Common myeloid progenitor, CD34-positive (primary cell): ENCODE measurements at regions not wholly inside any gene's neighbourhood (a gene's known extent, or its start where the extent isn't known, plus 50 kb on each side); places are given as distances from the start of the nearest gene placed in this dataset.

Experiments
- CTCF ChIA-PET: fragments of 350-600 bp; sonication (Branson Sonifier 250); formaldehyde crosslinking; loops from one replicate; lab custom pipeline; 2021; ENCODE audit warnings: antibody characterized with exemption; lab: Charles Lee
- POLR2A ChIA-PET: fragments of 350-600 bp; sonication (Branson Sonifier 250); formaldehyde crosslinking; loops from one replicate; lab custom pipeline; 2021; ENCODE audit warnings: antibody characterized with exemption; lab: Charles Lee
- DNase-seq, 3 donors: peaks; one replicate each; pipeline versions ENCODE4 v3.0.0 to v3.0.0-alpha.2; 2013
- H3K27ac ChIP-seq, 2 experiments: 1 replicate in 1 of 2; 2 replicates in 1 of 2; pipeline ENCODE4 v1.7.0; 2013; ENCODE audit warnings: inconsistent platforms in 2 of 2, low read length in 2 of 2, mild to moderate bottlenecking in 2 of 2, low read depth in 1 of 2, moderate library complexity in 1 of 2; ENCODE audit not compliant: severe bottlenecking in 2 of 2, insufficient read depth in 1 of 2, poor library complexity in 1 of 2
- H3K27me3 ChIP-seq, 5 experiments: replicated peaks in 2 of 5; 1 replicate in 3 of 5; 2 replicates in 2 of 5; pipeline versions ENCODE4 v1.6.1 to v1.7.0; 2013; ENCODE audit warnings: low read length in 4 of 5, mild to moderate bottlenecking in 2 of 5, moderate library complexity in 2 of 5, inconsistent platforms in 1 of 5; ENCODE audit not compliant: insufficient read depth in 5 of 5, control insufficient read depth in 4 of 5
- H3K36me3 ChIP-seq, 4 experiments: 1 replicate in 2 of 4; 2 replicates in 2 of 4; pipeline versions ENCODE4 v1.6.1 to v1.7.0; 2013; ENCODE audit warnings: low read length in 3 of 4, control low read depth in 1 of 4, mild to moderate bottlenecking in 1 of 4; ENCODE audit not compliant: control insufficient read depth in 4 of 4, insufficient read depth in 4 of 4
- H3K4me1 ChIP-seq, 4 experiments: 1 replicate in 3 of 4; 2 replicates in 1 of 4; pipeline versions ENCODE4 v1.6.1 to v1.7.1; 2013; ENCODE audit warnings: low read length in 3 of 4, mild to moderate bottlenecking in 3 of 4, control low read depth in 1 of 4, inconsistent platforms in 1 of 4, moderate library complexity in 1 of 4; ENCODE audit not compliant: control insufficient read depth in 4 of 4, insufficient read depth in 4 of 4; ENCODE audit errors: control extremely low read depth in 1 of 4
- H3K4me3 ChIP-seq, 7 experiments: 1 replicate in 4 of 7; 2 replicates in 3 of 7; pipeline versions ENCODE4 v1.5.1 to v1.7.0; 2013; ENCODE audit warnings: mild to moderate bottlenecking in 7 of 7, low read length in 6 of 7, moderate library complexity in 6 of 7, inconsistent platforms in 2 of 7, low read depth in 2 of 7, control low read depth in 1 of 7; ENCODE audit not compliant: insufficient read depth in 4 of 7, control insufficient read depth in 1 of 7; ENCODE audit errors: extremely low read depth in 1 of 7
- H3K9me3 ChIP-seq, 5 experiments: 1 replicate in 4 of 5; 2 replicates in 1 of 5; pipeline versions ENCODE4 v1.6.1 to v1.7.1; 2013; ENCODE audit warnings: low read length in 4 of 5, mild to moderate bottlenecking in 2 of 5, inconsistent platforms in 1 of 5, low read depth in 1 of 5, moderate library complexity in 1 of 5; ENCODE audit not compliant: control insufficient read depth in 4 of 5, insufficient read depth in 2 of 5; ENCODE audit errors: control extremely low read depth in 1 of 5
- WGBS: methylation state at CpG from one replicate; pipeline ENCODE4 v1.1.5; 2013; ENCODE audit not compliant: insufficient coverage; 5-methylcytosine and 5-hydroxymethylcytosine counted together

DNA sequence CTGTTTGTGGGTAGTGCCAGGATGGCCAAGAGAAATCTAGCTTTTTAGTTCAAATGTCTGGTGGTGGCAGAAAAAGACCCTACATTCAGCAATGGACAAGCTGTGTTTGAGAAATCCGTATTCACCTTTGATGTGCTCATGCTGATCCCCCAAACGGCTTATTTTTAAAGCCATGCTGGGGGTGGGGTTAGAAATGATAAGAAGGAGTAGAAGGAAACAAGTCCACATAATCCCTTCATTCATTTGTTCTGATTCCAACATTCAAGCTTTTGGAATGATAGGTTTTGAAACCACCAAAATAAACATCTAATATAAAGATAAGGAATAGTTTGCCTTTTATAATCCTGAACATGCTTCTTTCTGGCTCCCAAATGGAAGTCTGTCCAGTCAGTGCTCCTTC lies 92.0 kb upstream of the DKK2 start:
- no peaks in the 10 kb centered on the region for H3K4me1 ChIP-seq
- H3K27ac ChIP-seq = no peak overlapping the region
- ChIA-PET POLR2A (no interaction called here), CTCF (no interaction called here)
- H3K4me3 ChIP-seq = no peak overlapping the region
- no peaks in the 10 kb centered on the region for H3K36me3 ChIP-seq
- DNase-seq = no peak
- no CpG with 5 or more reads among the region's 2 CpGs for WGBS
- no peaks in the 10 kb centered on the region for H3K9me3 ChIP-seq
- H3K27me3 ChIP-seq = peaks cover 0 to 2% (median 0%) of the 10 kb centered on the region in 5 experiments

DNA sequence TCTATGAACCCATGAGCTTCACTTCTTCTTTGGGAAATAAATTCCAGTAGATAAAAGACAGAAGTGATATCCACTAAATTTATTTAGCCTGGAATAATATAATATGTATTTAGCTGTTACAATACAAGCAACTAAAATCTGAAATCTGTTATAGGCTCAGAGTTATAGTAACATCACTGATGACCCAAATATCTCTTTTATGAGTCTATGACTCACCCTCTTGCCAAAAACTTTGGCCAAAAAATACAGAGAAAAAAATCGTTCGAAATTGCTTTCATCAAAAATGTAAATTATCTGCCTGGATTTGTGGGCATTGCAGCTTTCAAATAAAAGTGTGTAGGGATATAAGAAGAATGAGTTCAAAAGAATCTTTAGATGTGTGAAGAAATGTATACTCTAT lies 89.4 kb upstream of the DKK2 start:
- DNase-seq = no peak
- Histone ChIP-seq H3K4me1 (no peaks in the 10 kb centered on the region), H3K27me3 (peaks cover 0 to 2% (median 0%) of the 10 kb centered on the region in 5 experiments), H3K4me3 (no peak overlapping the region), H3K9me3 (no peaks in the 10 kb centered on the region), H3K36me3 (no peaks in the 10 kb centered on the region), H3K27ac (no peak overlapping the region)
- ChIA-PET CTCF (no interaction called here), POLR2A (no interaction called here)
- WGBS = no CpG with 5 or more reads among the region's 2 CpGs

DNA sequence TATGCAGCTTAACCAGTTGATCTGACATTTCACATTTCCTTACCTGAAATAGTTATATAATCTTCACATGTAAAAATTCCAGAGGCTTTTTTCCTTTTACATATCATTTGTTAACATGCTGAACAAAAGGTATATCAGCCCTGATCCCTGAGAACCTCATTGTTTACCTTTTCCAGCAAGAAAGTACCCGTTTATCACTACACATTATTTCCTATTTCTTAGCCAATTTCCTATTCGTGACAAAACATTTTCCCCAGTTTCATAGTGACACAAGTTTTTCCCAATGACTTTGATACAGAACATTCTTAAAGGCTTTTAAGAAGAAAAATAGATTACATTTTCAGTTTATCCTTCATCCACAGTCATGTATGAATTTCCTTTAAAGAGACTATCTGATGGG lies 86.6 kb upstream of the DKK2 start:
- 77% methylated on average over 2 of the region's 2 CpGs for WGBS
- POLR2A ChIA-PET = no interaction called here

GRCh38 chr4:107120661-107121060 lies 84.5 kb upstream of the DKK2 start:
- no peak for DNase-seq
- CTCF ChIA-PET = no interaction called here

More for the DNA sequence above, 86.6 kb upstream of the DKK2 start:
- Histone ChIP-seq H3K4me1 (no peaks in the 10 kb centered on the region), H3K27me3 (no peaks in the 10 kb centered on the region), H3K4me3 (no peak overlapping the region), H3K27ac (no peak overlapping the region), H3K9me3 (no peaks in the 10 kb centered on the region), H3K36me3 (no peaks in the 10 kb centered on the region)
- DNase-seq = no peak
- CTCF ChIA-PET = no interaction called here

DNA sequence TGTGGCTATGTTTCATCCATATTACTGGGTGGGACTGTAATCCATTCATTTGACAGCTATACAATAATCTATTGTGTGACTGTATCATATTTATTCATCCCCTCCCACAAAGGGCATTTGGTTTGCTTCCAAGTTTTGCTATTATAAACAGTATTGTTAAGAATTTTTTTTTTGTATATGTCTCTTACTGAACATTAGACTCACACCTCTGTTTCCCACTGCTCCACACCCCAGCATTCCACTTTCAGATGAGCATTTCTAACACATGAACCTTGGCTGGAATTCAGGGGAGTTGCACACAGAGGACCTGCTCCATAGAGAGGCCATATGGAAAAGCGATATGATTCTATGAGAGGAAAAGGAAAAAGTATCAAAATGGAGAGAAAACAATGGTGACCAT lies 81.6 kb upstream of the DKK2 start:
- Histone ChIP-seq H3K27me3 (no peaks in the 10 kb centered on the region), H3K27ac (no peak overlapping the region), H3K4me1 (no peaks in the 10 kb centered on the region), H3K9me3 (no peaks in the 10 kb centered on the region), H3K36me3 (no peaks in the 10 kb centered on the region), H3K4me3 (no peak overlapping the region)
- POLR2A ChIA-PET = no interaction called here
- WGBS = 80% methylated on average over 1 of the region's 1 CpG
- DNase-seq = no peak
- CTCF ChIA-PET = no interaction called here

More at GRCh38 chr4:107120661-107121060, 84.5 kb upstream of the DKK2 start:
- Histone ChIP-seq H3K27ac (no peak overlapping the region), H3K4me3 (no peak overlapping the region), H3K27me3 (no peaks in the 10 kb centered on the region), H3K4me1 (no peaks in the 10 kb centered on the region), H3K9me3 (no peaks in the 10 kb centered on the region), H3K36me3 (no peaks in the 10 kb centered on the region)
- POLR2A ChIA-PET = interaction anchor here (0.6 kb wide), 1 partner anchor 215 kb away, joined by 3 read pairs; no protein-coding TSS in a partner anchor
- WGBS = 69% methylated on average over 2 of the region's 2 CpGs

DNA sequence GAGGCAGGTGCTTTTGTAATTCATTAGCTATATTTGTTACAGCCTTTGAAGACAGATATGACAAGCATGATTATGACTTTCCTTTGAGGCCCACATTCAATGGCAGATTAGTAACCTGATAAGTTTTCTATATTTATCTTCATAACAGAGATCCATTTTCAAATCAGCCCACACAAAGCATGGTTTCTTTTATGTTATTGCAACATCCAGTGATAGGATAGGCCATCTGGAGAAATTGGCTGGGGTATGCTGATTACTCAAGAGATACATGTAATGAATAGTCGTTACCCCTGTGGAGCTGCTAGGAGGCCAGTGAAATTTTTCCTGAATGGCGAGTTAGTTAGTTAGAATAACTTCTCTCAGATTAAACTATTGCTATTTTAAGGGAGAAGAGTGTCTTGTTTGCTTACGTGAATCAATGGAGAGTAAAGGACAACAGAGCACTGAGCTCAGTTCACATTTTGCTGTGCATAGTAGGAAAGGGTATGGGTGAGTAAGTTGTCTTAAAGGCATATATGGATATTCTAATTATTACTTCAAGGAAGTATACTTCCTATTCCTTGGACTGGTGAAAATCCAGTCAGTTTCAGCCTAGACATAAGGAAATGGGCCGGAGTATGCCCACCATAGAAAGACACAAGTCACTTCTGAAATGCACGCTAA lies 79.2 kb upstream of the DKK2 start:
- WGBS = 100% methylated on average over 4 of the region's 5 CpGs
- H3K9me3 ChIP-seq = peaks cover 0 to 2% (median 0%) of the 10 kb centered on the region in 5 experiments
- H3K27me3 ChIP-seq = no peaks in the 10 kb centered on the region
- no peak overlapping the region for H3K4me3 ChIP-seq
- no peaks in the 10 kb centered on the region for H3K36me3 ChIP-seq
- no peaks in the 10 kb centered on the region for H3K4me1 ChIP-seq
- no peak for DNase-seq
- CTCF ChIA-PET = interaction anchor here (0.6 to 1.4 kb wide), 2 partner anchors 9 to 16 kb away, joined by 3 to 4 read pairs; no protein-coding TSS in a partner anchor
- H3K27ac ChIP-seq = no peak overlapping the region
- POLR2A ChIA-PET = no interaction called here

GRCh38 chr4:107114059-107114458 lies 77.9 kb upstream of the DKK2 start:
- Histone ChIP-seq H3K9me3 (peaks cover 0 to 2% (median 0%) of the 10 kb centered on the region in 5 experiments), H3K27me3 (no peaks in the 10 kb centered on the region), H3K36me3 (no peaks in the 10 kb centered on the region), H3K4me1 (no peaks in the 10 kb centered on the region), H3K4me3 (no peak overlapping the region), H3K27ac (no peak overlapping the region)
- ChIA-PET CTCF (interaction anchor here (1.4 kb wide), 1 partner anchor 10 kb away, joined by 4 read pairs; no protein-coding TSS in a partner anchor), POLR2A (no interaction called here)
- no CpG with 5 or more reads among the region's 2 CpGs for WGBS
- DNase-seq = no peak
